Left lobe of liver (tissue), 2 donors: ENCODE measurements at regions not wholly inside any gene's neighbourhood (a gene's known extent, or its start where the extent isn't known, plus 50 kb on each side); places are given as distances from the start of the nearest gene placed in this dataset.
A peak's percentile ranks its signal among the peaks of the same experiment; 100 is the strongest.
"Not testable (repeated sequence)": the region's sequence is repeated elsewhere in the genome, so short reads cannot be mapped to it uniquely, and the experiment has no call there.

ENCODE experiments used
- ATAC-seq: fragments of 200-7000 bp; cut with Tn5 transposase; one replicate; pipeline ENCODE4 v1.9.1; 2020; ENCODE audit warnings: mild to moderate bottlenecking, moderate library complexity
- DNase-seq: peaks from one replicate; pipeline ENCODE4 v3.0.0-alpha.2; 2020; ENCODE audit warnings: low spot score
- donor health status: DM: no; HTN: no; CAD: no; lungs with moderate emphysema.
- donor health status: DM: no; HTN: yes; CAD: no.

GRCh38 chr14:46444666-46445065 is 206.9 kb downstream of the RPL10L start:
- ATAC-seq = no peak
- no peak for DNase-seq

- no peak for ATAC-seq
These were observed 218.2 kb downstream of the RPL10L start for GRCh38 chr14:46433381-46433780.

GRCh38 chr14:46432516-46432915 is 219.1 kb downstream of the RPL10L start:
- no peak for ATAC-seq
- no peak for DNase-seq

More at GRCh38 chr14:46433381-46433780, 218.2 kb downstream of the RPL10L start:
- DNase-seq = no peak

GRCh38 chr14:46417066-46417465 is 234.5 kb downstream of the RPL10L start:
- no peak for ATAC-seq
- no peak for DNase-seq

GRCh38 chr14:46404865-46405811 is 246.4 kb downstream of the RPL10L start:
- no peak for ATAC-seq
- no peak for DNase-seq

GRCh38 chr14:46402001-46402690 is 249.4 kb downstream of the RPL10L start:
- ATAC-seq, DNase-seq: not testable (repeated sequence)

- ATAC-seq (no peak), DNase-seq (no peak)
These were observed 250.5 kb downstream of the RPL10L start for GRCh38 chr14:46401066-46401465.

GRCh38 chr14:46399049-46399448 is 252.5 kb downstream of the RPL10L start:
- DNase-seq = no peak

GRCh38 chr14:46384611-46385010 is 267.0 kb downstream of the RPL10L start:
- no peak for ATAC-seq
- DNase-seq = no peak

More at GRCh38 chr14:46399049-46399448, 252.5 kb downstream of the RPL10L start:
- ATAC-seq = no peak

- DNase-seq = no peak
- no peak for ATAC-seq
These were observed 269.9 kb downstream of the RPL10L start for GRCh38 chr14:46381674-46382073.

GRCh38 chr14:46378248-46378647 is 273.3 kb downstream of the RPL10L start:
- DNase-seq = no peak
- no peak for ATAC-seq

GRCh38 chr14:46377305-46377704 is 274.3 kb downstream of the RPL10L start:
- ATAC-seq = no peak

GRCh38 chr14:46369391-46369790 is 282.2 kb downstream of the RPL10L start:
- ATAC-seq (no peak), DNase-seq (no peak)

More at GRCh38 chr14:46377305-46377704, 274.3 kb downstream of the RPL10L start:
- DNase-seq = no peak

GRCh38 chr14:46368275-46368674 is 283.3 kb downstream of the RPL10L start:
- DNase-seq = no peak
- no peak for ATAC-seq

- DNase-seq (no peak), ATAC-seq (no peak)
These were observed 298.7 kb downstream of the RPL10L start for GRCh38 chr14:46352844-46353243.

- peak; percentile 84 for ATAC-seq
These were observed 307.1 kb downstream of the RPL10L start for GRCh38 chr14:46344327-46344937.

GRCh38 chr14:46325777-46326176 is 325.8 kb downstream of the RPL10L start:
- DNase-seq = no peak
- ATAC-seq = no peak

More at GRCh38 chr14:46344327-46344937, 307.1 kb downstream of the RPL10L start:
- no peak for DNase-seq

GRCh38 chr14:46325157-46325556 is 326.4 kb downstream of the RPL10L start:
- DNase-seq (no peak), ATAC-seq (no peak)

GRCh38 chr14:46323404-46323762 is 328.2 kb downstream of the RPL10L start:
- ATAC-seq = no peak

GRCh38 chr14:46322730-46323403 is 328.7 kb downstream of the RPL10L start:
- DNase-seq (no peak), ATAC-seq (no peak)

More at GRCh38 chr14:46323404-46323762, 328.2 kb downstream of the RPL10L start:
- no peak for DNase-seq

GRCh38 chr14:46322076-46322475 is 329.5 kb downstream of the RPL10L start:
- DNase-seq = no peak
- no peak for ATAC-seq
